Esophagus muscularis mucosa (tissue), 2 donors: ENCODE measurements at regions not wholly inside any gene's neighbourhood (a gene's known extent, or its start where the extent isn't known, plus 50 kb on each side); places are given as distances from the start of the nearest gene placed in this dataset.
"Not testable (repeated sequence)": the region's sequence is repeated elsewhere in the genome, so short reads cannot be mapped to it uniquely, and the experiment has no call there.

Experiments
- POLR2A ChIP-seq: fragments of 450-650 bp; IDR thresholded peaks from one replicate; pipeline ENCODE4 v1.6.1; 2017; ENCODE audit warnings: antibody characterized with exemption, moderate library complexity, mild to moderate bottlenecking, low read depth
- POLR2AphosphoS5 ChIP-seq, 2 donors: sonication (generic); formaldehyde crosslinking; IDR thresholded peaks; one replicate each; pipeline ENCODE4 v1.6.1; 2017; ENCODE audit warnings: antibody characterized with exemption in 2 of 2

GRCh38 chr7:142625216-142625615 lies 124.1 kb upstream of the PRSS1 start:
- TF ChIP-seq POLR2AphosphoS5 (IDR thresholded peaks at IDR 0.05); POLR2A: not testable (repeated sequence)
